T-helper 1 cell treated with Interleukin-12 subunit alpha and Interleukin-12 subunit beta and Interleukin-4 antibody, amounts not matched to agents 30 μg/mL and 1 μg/mL, for 36 hours (primary cell): ENCODE measurements at regions not wholly inside any gene's neighbourhood (a gene's known extent, or its start where the extent isn't known, plus 50 kb on each side); places are given as distances from the start of the nearest gene placed in this dataset.
"Not testable (repeated sequence)": the region's sequence is repeated elsewhere in the genome, so short reads cannot be mapped to it uniquely, and the experiment has no call there.

Experiments used
- H3K27ac Mint-ChIP-seq: one replicate; pipeline ENCODE4 v1.8.0; 2021; ENCODE audit warnings: mild to moderate bottlenecking, mixed read lengths
- H3K27me3 Mint-ChIP-seq: one replicate; pipeline ENCODE4 v1.8.0; 2021; ENCODE audit warnings: low read depth, mixed read lengths
- H3K36me3 Mint-ChIP-seq: one replicate; pipeline ENCODE4 v1.8.0; 2021; ENCODE audit warnings: low read depth, mixed read lengths
- H3K4me1 Mint-ChIP-seq: one replicate; pipeline ENCODE4 v1.8.0; 2021; ENCODE audit warnings: low read depth, mixed read lengths
- H3K4me3 Mint-ChIP-seq: one replicate; pipeline ENCODE4 v1.8.0; 2021; ENCODE audit warnings: mild to moderate bottlenecking, moderate library complexity, mixed read lengths
- H3K9me3 Mint-ChIP-seq: one replicate; pipeline ENCODE4 v1.8.0; 2021; ENCODE audit warnings: mixed read lengths

DNA sequence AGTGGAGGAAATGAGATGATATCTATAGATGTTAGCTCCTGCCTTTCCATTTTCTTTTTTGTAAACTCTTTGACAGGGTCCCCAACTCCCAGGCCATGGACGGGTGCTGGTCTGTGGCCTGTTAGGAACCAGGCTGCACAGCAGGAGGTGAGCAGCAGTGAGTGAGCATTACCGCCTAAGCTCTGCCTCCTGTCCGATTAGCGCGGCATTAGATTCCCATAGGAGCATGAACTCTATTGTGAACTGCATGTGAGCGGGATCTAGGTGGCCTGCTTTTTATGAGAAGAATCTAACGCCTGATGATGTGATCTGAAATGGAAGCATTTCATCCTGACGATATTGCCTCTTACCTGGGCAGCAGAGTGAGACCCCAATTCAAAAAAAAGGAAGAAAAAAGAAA, 56.8 kb upstream of the CHD2 start:
- H3K4me1 Mint-ChIP-seq, result peaks cover 42% of the 10 kb centered on the region
- no peak overlapping the region for H3K27ac Mint-ChIP-seq
- no peaks in the 10 kb centered on the region for H3K9me3 Mint-ChIP-seq
- H3K4me3 Mint-ChIP-seq, result no peak overlapping the region
- no peaks in the 10 kb centered on the region for H3K27me3 Mint-ChIP-seq
- no peaks in the 10 kb centered on the region for H3K36me3 Mint-ChIP-seq

DNA sequence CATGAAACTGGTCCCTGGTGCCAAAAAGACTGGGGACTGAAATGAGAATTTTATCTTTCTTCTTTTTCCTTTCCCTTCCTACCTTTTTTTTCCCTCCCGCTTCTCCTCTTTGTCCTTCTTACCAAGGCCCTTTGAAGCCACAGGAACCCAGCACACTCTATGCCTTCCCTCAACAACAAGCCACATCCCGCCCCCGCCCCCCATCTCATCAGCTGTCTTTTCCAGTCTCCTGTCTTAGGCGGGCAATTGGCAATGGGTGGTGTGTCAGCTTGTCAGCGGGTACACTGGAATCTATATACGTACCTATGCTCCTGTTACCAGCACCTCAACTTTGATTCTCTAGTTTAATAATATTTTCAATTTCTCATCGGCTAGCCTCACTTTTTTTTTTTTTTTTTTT, 56.3 kb upstream of the CHD2 start:
- peaks cover 43% of the 10 kb centered on the region for H3K4me1 Mint-ChIP-seq
- no peaks in the 10 kb centered on the region for H3K27me3 Mint-ChIP-seq
- no peaks in the 10 kb centered on the region for H3K9me3 Mint-ChIP-seq
- H3K27ac Mint-ChIP-seq, result peak overlapping the region; percentile 87
- H3K4me3 Mint-ChIP-seq, result peak overlapping the region; percentile 15
- H3K36me3 Mint-ChIP-seq, result no peaks in the 10 kb centered on the region

DNA sequence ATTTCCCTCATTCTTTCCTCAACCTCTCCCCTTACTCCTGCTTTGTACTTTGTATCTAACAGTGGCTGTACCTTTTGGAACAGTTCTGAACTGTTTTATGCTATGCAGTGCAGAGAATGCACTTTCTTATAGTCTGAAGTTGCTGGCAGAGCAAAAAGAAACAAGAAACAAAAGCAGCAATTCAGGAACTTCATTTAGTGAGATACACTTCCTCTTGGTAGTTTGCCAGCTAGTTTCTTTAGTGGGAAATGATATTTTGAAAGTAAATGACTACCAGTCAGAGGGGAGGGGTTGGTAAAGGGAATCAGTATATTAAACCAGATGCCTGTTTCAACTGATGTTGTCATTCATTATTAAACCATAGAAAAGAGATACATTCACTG, 55.0 kb upstream of the CHD2 start:
- no peaks in the 10 kb centered on the region for H3K9me3 Mint-ChIP-seq

DNA sequence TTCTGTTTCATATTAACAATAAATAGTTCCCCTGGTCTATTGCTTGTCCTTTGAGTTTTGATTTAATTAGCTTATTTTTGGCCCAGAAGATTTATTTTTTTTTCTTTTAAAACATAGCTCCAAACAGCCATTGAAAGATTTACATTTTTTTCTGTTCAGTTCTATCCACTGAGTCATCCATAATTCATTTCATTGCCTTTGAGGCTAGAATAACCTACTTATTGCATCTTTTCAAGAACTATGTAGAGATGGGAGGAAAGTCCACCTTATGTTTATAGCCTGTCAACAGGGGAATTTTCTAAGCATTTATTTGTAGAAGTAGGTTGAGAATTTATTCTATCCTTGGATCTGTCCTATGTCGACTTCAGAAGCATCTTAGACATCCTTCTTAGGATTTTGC, 53.4 kb upstream of the CHD2 start:
- Mint-ChIP-seq H3K4me3 (no peak overlapping the region), H3K27ac (peak overlapping the region; percentile 52), H3K9me3 (no peaks in the 10 kb centered on the region), H3K4me1 (peaks cover 49% of the 10 kb centered on the region), H3K27me3 (no peaks in the 10 kb centered on the region), H3K36me3 (no peaks in the 10 kb centered on the region)

More for the DNA sequence above, 55.0 kb upstream of the CHD2 start:
- Mint-ChIP-seq H3K4me1 (peaks cover 47% of the 10 kb centered on the region), H3K36me3 (no peaks in the 10 kb centered on the region), H3K4me3 (peak overlapping the region; percentile 83), H3K27ac (peak overlapping the region; percentile 97), H3K27me3 (no peaks in the 10 kb centered on the region)

DNA sequence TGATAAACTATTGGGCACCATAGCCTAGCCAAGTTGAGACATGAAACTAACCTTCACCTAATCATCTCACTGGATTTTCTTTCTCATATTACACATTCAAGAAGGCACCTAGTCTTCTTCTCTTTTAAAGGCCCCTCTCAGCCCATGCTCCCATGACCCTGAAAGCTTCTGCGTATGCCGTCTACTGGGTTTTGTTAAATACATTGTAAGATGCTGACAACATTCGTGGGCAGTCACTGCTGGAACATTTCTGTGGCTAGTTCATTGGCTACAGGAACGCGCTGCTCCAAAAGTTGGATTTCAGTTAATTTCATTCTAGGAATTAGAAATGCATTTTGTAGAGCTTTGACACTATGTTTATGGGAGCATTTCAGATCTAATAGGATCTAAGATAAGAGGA, 52.3 kb upstream of the CHD2 start:
- no peak overlapping the region for H3K4me3 Mint-ChIP-seq
- H3K27ac Mint-ChIP-seq, result no peak overlapping the region
- H3K4me1 Mint-ChIP-seq, result peaks cover 47% of the 10 kb centered on the region

DNA sequence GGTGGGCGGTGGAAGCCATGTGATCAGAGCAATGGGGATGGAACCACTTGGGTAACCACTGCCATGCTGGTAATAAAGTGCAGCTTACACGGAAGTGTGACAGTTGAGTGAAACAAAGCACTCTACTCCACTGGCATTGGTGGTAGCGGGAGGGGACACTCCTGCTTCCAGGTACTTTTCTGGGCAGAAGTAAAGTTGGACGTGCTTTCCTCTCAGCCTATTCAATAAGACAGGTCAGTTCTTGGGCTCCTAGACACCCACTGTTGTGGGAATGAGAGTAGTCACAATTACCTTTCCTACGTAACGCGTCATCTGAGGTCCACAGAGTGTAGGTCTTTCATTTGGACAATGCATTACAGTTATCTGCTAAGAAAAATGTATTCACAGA, 51.7 kb upstream of the CHD2 start:
- H3K27ac Mint-ChIP-seq, result peak overlapping the region; percentile 78
- H3K4me3 Mint-ChIP-seq, result no peak overlapping the region
- no peaks in the 10 kb centered on the region for H3K36me3 Mint-ChIP-seq
- no peaks in the 10 kb centered on the region for H3K27me3 Mint-ChIP-seq
- H3K4me1 Mint-ChIP-seq, result peaks cover 45% of the 10 kb centered on the region
- no peaks in the 10 kb centered on the region for H3K9me3 Mint-ChIP-seq

More for the DNA sequence above, 52.3 kb upstream of the CHD2 start:
- Mint-ChIP-seq H3K27me3 (no peaks in the 10 kb centered on the region), H3K36me3 (no peaks in the 10 kb centered on the region), H3K9me3 (no peaks in the 10 kb centered on the region)

DNA sequence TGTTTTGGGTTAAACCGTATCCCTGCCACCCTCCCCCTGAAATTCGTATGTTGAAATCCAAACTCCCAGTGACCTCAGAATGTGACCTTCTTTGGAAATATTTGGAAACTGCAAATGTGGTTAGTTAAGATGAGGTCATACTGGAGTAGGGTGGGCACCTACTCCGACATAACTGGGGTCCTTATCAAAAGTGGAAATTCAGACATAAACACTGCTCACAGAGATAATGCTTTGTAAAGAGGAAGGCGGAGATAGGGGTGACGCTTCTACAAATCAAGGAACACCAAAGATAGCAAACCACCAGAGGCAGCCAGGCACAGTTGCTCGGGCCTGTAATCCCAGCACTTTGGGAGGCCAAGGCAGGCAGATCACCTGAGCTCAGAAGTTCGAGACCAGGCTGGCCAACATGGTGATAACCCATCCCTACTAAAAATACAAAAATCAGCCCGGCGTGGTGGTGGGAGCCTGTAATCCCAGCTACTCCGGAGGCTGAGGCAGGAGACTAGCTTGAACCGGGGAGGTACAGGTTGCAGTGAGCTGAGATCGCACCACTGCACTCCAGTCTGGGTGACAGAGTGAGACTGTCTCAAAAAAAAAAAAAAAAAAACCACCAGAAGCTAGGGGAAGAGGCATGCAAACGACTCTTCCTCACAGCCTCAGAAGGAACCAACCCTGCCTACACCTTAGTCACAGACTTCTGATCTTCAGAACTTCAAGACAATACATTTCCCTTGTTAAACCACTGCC, 51.1 kb upstream of the CHD2 start:
- Mint-ChIP-seq H3K4me1 (peaks cover 42% of the 10 kb centered on the region), H3K4me3 (no peak overlapping the region), H3K9me3 (no peaks in the 10 kb centered on the region), H3K27me3 (no peaks in the 10 kb centered on the region), H3K27ac (peak overlapping the region; percentile 78), H3K36me3 (no peaks in the 10 kb centered on the region)

DNA sequence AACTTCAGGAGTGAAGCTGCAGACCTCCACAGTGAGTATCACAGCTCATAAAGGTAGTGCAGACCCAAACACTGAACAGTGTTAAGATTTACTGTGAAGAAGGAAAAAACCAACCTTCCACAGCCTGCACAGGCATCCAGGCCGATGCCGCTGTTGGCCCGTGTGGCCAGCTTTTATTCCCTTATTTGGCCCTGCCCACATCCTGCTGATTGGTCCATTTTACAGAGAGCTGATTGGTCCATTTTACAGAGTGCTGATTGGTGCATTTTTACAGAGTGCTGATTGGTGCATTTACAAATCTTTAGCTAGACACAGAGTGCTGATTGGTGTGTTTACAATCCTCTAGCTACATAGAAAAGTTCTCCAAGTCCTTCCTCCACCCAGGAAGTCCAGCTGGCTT, 49.9 kb upstream of the CHD2 start:
- H3K27me3 Mint-ChIP-seq, H3K9me3 Mint-ChIP-seq, H3K36me3 Mint-ChIP-seq, H3K4me3 Mint-ChIP-seq: not testable (repeated sequence)
- peaks cover 37% of the 10 kb centered on the region for H3K4me1 Mint-ChIP-seq
- H3K27ac Mint-ChIP-seq, result peak overlapping the region; percentile 78
